Upper lobe of right lung (tissue), 1 donor: ENCODE measurements at regions not wholly inside any gene's neighbourhood (a gene's known extent, or its start where the extent isn't known, plus 50 kb on each side); places are given as distances from the start of the nearest gene placed in this dataset.

Source experiments
- ATAC-seq: fragments of 200-7000 bp; cut with Tn5 transposase; one replicate; pipeline ENCODE4 v1.9.1; 2020; ENCODE audit warnings: mild to moderate bottlenecking, moderate library complexity
- DNase-seq: peaks from one replicate; pipeline ENCODE4 v3.0.0-alpha.2; 2020
- H3K27ac ChIP-seq: fragments of 200-600 bp; one replicate; pipeline ENCODE4 v1.8.0; 2022
- H3K27me3 ChIP-seq: fragments of 200-600 bp; one replicate; pipeline ENCODE4 v1.8.0; 2022; ENCODE audit warnings: mild to moderate bottlenecking
- H3K36me3 ChIP-seq: fragments of 200-600 bp; one replicate; pipeline ENCODE4 v1.8.0; 2022
- H3K4me1 ChIP-seq: fragments of 200-600 bp; one replicate; pipeline ENCODE4 v1.8.0; 2022
- H3K4me3 ChIP-seq: fragments of 200-600 bp; one replicate; pipeline ENCODE4 v1.8.0; 2022; ENCODE audit warnings: mild to moderate bottlenecking
- H3K9me3 ChIP-seq: fragments of 200-600 bp; one replicate; pipeline ENCODE4 v1.8.0; 2022
- CTCF ChIP-seq: fragments of 200-600 bp; IDR thresholded peaks from one replicate; pipeline ENCODE4 v1.8.0; 2022; ENCODE audit warnings: antibody characterized with exemption
- intact Hi-C: fragments of 100-400 bp; cut with DNase I; formaldehyde crosslinking; loops from one replicate; pipeline ENCODE4 v1.11.0; 2022
- donor health status: DM: no; HTN: yes; CAD: no; lungs with severe emphysema.

GRCh38 chr12:62146318-62146717, 113.9 kb upstream of the USP15 start:
- peak; percentile 71 for ATAC-seq
- TF ChIP-seq CTCF, result no peak
- DNase-seq, result no peak
- H3K27ac ChIP-seq, result no peak overlapping the region
- H3K4me1 ChIP-seq, result no peaks in the 10 kb centered on the region
- no peaks in the 10 kb centered on the region for H3K27me3 ChIP-seq
- H3K9me3 ChIP-seq, result no peaks in the 10 kb centered on the region
- intact Hi-C loops, result no loop called here
- no peaks in the 10 kb centered on the region for H3K36me3 ChIP-seq
- H3K4me3 ChIP-seq, result no peak overlapping the region

DNA sequence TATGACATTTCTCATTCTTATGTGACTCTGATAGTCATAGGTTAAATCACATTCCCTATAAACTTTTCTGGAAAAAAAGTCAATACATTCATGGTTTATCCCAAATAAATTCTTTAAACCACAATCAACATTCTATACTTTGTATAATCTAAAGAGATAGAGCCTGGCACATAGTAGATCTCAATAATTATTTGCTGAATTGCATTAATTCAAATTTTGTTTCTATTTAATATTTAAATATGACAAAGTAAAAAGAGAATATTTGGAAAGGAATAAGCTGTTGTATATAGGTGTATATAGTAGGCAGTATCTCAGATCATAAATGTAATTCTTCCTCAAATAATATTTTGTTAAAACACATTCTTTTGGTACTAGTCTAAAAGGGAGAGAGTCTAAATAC, 102.2 kb upstream of the USP15 start:
- no peak overlapping the region for H3K27ac ChIP-seq
- H3K4me3 ChIP-seq, result no peak overlapping the region
- DNase-seq (no peak), ATAC-seq (no peak)
- no peaks in the 10 kb centered on the region for H3K36me3 ChIP-seq
- no peaks in the 10 kb centered on the region for H3K4me1 ChIP-seq
- intact Hi-C loops, result no loop called here
- no peaks in the 10 kb centered on the region for H3K9me3 ChIP-seq
- no peaks in the 10 kb centered on the region for H3K27me3 ChIP-seq
- TF ChIP-seq CTCF, result no peak

DNA sequence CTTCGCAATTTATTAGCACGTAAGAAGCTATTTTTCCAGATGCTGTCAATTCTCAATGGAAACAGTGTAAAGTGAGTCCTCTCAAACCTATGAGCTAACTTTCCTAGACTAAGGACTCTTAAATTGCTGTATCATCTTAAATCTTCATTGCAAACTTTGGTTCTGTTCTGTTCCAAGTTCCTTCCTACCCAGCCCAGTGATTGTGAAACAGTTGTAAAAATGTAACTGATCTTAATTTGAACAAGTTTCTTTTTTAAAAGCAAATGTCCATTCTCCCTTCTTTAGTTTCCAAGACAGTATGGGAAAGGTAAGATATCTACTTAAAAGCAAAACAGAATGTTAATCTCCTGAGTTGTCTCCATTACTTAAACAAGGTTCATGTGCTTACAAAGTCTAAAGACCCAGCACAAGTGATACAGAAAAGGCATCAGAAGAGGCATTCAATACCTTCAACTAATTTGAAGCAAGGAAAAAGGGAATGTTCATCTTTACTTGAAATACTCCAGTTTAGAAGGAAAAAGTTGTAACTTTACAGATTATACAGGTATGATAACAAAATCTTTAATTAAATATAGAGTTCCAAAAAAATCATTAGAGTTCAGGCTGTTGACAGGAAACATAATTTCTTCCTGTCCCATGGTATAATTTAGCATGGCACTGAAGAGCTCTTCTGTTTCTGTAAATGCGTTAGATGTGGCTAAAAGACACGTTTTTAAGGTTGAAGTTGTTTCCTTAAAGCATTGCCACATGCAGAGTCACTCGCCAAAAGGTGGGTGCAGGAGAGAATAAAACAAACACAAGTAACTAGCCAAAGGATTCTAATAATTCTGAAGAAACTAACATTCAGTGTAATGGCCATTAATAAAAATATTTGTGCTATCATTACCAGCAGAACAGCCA, 101.5 kb upstream of the USP15 start:
- ATAC-seq, result no peak
- no peak overlapping the region for H3K4me3 ChIP-seq

DNA sequence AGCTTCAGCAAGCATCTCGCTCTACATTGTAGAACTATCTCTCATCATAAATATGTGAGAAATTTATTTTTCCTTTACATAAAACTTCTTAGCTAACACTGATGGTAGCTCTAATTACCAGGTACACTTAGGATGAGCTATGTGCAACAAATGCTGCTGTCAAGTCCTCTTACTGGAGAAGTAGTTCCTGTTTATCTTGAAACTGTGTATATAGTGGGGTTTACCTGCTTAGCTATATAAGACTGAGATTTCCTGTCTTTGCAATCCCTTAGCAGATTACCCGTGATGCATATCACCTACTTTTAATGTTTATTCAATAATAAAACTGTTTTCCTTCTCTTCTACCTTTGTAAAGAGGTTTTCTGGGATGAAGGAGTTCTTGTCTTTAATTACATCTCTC, 98.0 kb upstream of the USP15 start:
- Histone ChIP-seq H3K36me3 (no peaks in the 10 kb centered on the region), H3K4me1 (no peaks in the 10 kb centered on the region), H3K27ac (no peak overlapping the region), H3K4me3 (no peak overlapping the region), H3K9me3 (no peaks in the 10 kb centered on the region), H3K27me3 (no peaks in the 10 kb centered on the region)
- DNase-seq, result no peak
- TF ChIP-seq CTCF, result no peak
- intact Hi-C loops, result no loop called here
- ATAC-seq, result no peak

More for the DNA sequence above, 101.5 kb upstream of the USP15 start:
- no peaks in the 10 kb centered on the region for H3K4me1 ChIP-seq
- no peaks in the 10 kb centered on the region for H3K36me3 ChIP-seq
- H3K9me3 ChIP-seq, result no peaks in the 10 kb centered on the region
- intact Hi-C loops, result no loop called here
- TF ChIP-seq CTCF, result no peak
- no peak overlapping the region for H3K27ac ChIP-seq
- no peaks in the 10 kb centered on the region for H3K27me3 ChIP-seq
- no peak for DNase-seq

GRCh38 chr12:62163368-62163767, 96.8 kb upstream of the USP15 start:
- Histone ChIP-seq H3K9me3 (no peaks in the 10 kb centered on the region), H3K4me1 (no peaks in the 10 kb centered on the region), H3K27ac (no peak overlapping the region), H3K36me3 (no peaks in the 10 kb centered on the region), H3K4me3 (no peak overlapping the region), H3K27me3 (no peaks in the 10 kb centered on the region)
- TF ChIP-seq CTCF, result no peak
- intact Hi-C loops, result no loop called here
- ATAC-seq, result no peak
- no peak for DNase-seq
